HUES64 (cell line): ENCODE measurements at regions not wholly inside any gene's neighbourhood (a gene's known extent, or its start where the extent isn't known, plus 50 kb on each side); places are given as distances from the start of the nearest gene placed in this dataset.

Experiments
- H3K27ac ChIP-seq: 2 replicates; pipeline ENCODE4 v1.7.0; 2013; ENCODE audit warnings: low read depth, low read length, inconsistent platforms
- H3K27me3 ChIP-seq: 2 replicates; pipeline ENCODE4 v1.6.1; 2013; ENCODE audit warnings: mild to moderate bottlenecking, low read length; ENCODE audit not compliant: insufficient read depth
- H3K36me3 ChIP-seq: 2 replicates; pipeline ENCODE4 v1.6.1; 2013; ENCODE audit warnings: mild to moderate bottlenecking, low read length; ENCODE audit not compliant: insufficient read depth
- H3K4me1 ChIP-seq: 2 replicates; pipeline ENCODE4 v1.6.1; 2013; ENCODE audit warnings: mild to moderate bottlenecking, low read length, moderate library complexity; ENCODE audit not compliant: insufficient read depth
- H3K4me3 ChIP-seq: 2 replicates; pipeline ENCODE4 v1.5.1; 2013; ENCODE audit warnings: mild to moderate bottlenecking, low read length, moderate library complexity
- H3K9ac ChIP-seq: 2 replicates; pipeline ENCODE4 v1.6.1; 2013; ENCODE audit warnings: mild to moderate bottlenecking, low read depth, low read length
- H3K9me3 ChIP-seq: 2 replicates; pipeline ENCODE4 v1.6.1; 2013; ENCODE audit warnings: low read depth, low read length; ENCODE audit not compliant: insufficient read depth
- WGBS: fragments of 150-250, 120-280 bp; methylation state at CpG from one replicate; pipeline ENCODE4 v1.1.7; 2013; ENCODE audit warnings: missing lambda C conversion rate; 5-methylcytosine and 5-hydroxymethylcytosine counted together

DNA sequence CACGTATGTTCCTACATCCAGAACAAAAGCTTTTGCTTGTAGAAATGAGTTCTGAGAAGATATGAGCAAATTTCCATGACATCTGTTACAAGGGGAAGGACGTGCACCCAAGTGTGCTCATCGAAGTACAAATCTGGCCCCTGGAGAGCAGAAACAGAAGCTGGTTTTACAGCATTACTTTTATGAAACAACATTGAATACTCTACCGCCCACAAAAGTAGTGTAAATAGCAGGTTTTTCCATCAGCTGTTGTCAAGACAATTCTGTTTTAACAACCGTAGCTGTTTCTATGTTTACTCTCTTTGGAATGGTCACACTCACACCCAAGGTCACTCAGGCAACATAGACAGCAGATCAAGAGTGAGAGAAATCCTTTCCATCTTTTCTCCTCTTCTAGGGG lies 114.2 kb upstream of the SSTR4 start:
- Histone ChIP-seq H3K9me3 (no peaks in the 10 kb centered on the region), H3K27ac (no peak overlapping the region)
- 81% methylated on average over 5 of the region's 5 CpGs for WGBS

DNA sequence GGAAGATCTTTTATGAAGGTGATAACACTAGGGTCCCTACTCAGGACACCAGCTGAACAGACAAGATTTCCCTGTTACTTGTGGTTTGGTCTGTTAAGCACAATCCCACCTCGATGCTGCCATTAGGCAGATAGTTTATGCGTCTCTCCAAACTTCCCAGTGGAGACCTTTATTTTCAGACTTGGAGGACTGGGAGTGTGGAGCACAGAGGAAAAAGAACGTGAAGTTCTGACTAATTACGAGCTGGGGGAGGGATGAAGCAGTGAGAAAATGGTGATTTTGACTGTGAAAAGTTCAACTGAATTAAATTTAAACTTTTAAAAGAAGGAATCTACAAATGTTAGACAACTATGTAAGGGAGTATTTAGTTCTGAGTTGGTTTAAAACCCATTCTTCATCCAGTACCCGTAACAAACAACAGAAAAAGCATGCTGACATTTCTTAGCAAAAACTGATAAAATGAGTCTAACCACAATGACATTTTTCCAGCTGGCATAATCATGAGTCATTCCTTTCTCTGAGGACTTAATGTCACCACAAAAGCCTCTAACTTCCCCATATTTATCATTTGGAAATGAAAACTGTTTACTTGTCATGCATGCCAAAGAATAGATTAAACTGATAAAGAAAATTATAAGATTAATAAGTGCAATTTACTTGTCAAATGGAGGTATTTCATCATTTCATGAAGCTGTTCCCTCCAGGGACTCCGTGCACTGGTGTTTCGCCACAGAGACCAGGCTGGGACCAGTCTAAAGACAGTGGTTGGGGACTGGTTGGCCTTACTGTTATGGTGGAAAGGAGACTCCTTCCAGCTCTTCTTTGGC lies 113.3 kb upstream of the SSTR4 start:
- H3K4me3 ChIP-seq: no peak overlapping the region
- H3K36me3 ChIP-seq: no peaks in the 10 kb centered on the region
- no peak overlapping the region for H3K27ac ChIP-seq
- H3K27me3 ChIP-seq: no peaks in the 10 kb centered on the region
- no peaks in the 10 kb centered on the region for H3K9me3 ChIP-seq
- 92% methylated on average over 7 of the region's 7 CpGs for WGBS
- no peaks in the 10 kb centered on the region for H3K4me1 ChIP-seq
- H3K9ac ChIP-seq: no peak overlapping the region

More for the DNA sequence above, 114.2 kb upstream of the SSTR4 start:
- H3K9ac ChIP-seq: no peak overlapping the region
- H3K4me3 ChIP-seq: no peak overlapping the region
- no peaks in the 10 kb centered on the region for H3K27me3 ChIP-seq
- H3K4me1 ChIP-seq: no peaks in the 10 kb centered on the region
- H3K36me3 ChIP-seq: no peaks in the 10 kb centered on the region

DNA sequence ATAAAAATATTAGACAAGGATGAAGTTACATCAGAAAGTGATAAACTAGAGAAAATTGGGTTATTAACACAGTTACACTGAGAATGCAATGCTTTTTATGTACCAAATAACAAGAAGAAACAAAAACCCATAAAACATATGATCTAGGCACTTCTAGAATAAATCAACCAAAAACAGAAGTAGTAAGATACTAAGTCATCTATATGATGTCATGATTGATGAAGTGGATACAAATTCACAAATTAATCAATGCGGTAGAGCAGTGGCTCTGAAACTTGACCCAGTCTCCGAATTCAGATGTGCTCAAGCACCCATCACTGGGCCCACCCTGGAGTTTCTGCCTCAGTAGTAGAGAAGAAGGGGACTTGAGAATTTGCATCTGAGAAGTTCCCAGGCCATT lies 112.1 kb upstream of the SSTR4 start:
- no peaks in the 10 kb centered on the region for H3K27me3 ChIP-seq
- H3K9me3 ChIP-seq: no peaks in the 10 kb centered on the region
- H3K36me3 ChIP-seq: no peaks in the 10 kb centered on the region
- no peak overlapping the region for H3K27ac ChIP-seq
- WGBS: 98% methylated on average over 2 of the region's 2 CpGs
- no peak overlapping the region for H3K9ac ChIP-seq
- no peak overlapping the region for H3K4me3 ChIP-seq
- no peaks in the 10 kb centered on the region for H3K4me1 ChIP-seq

DNA sequence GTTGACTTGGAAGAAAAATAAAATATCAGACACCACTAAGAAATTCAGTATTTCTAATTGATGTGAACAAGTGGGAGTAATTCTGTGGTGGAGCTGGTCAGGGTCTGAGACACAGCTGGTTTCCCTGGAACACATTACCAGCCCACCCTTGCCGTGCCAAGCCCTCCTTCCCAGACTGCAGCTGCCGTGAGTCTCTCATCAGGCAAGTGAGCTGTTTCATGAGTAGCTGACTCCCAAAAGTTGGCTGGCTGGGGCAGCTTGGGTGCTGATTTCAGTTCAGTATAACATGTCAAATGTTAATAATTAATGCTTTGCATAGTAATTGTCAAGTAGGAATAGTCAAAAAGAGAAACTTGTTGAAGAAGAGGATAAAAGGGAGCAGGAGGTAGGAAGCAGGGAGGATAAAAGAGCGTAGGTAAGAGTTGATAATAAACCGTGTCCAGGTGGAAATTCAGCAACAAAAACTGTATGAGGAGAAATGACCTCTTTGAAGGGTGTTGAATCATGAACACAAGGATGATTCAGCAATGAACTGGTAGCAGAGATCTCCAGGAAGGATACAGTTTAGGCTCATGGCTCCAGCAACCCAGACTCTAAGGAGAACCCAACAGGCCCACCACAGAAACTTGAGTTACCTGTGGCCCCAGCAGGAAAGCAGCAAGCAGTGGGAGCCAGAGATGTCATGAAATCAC lies 110.9 kb upstream of the SSTR4 start:
- WGBS: 96% methylated on average over 4 of the region's 4 CpGs

DNA sequence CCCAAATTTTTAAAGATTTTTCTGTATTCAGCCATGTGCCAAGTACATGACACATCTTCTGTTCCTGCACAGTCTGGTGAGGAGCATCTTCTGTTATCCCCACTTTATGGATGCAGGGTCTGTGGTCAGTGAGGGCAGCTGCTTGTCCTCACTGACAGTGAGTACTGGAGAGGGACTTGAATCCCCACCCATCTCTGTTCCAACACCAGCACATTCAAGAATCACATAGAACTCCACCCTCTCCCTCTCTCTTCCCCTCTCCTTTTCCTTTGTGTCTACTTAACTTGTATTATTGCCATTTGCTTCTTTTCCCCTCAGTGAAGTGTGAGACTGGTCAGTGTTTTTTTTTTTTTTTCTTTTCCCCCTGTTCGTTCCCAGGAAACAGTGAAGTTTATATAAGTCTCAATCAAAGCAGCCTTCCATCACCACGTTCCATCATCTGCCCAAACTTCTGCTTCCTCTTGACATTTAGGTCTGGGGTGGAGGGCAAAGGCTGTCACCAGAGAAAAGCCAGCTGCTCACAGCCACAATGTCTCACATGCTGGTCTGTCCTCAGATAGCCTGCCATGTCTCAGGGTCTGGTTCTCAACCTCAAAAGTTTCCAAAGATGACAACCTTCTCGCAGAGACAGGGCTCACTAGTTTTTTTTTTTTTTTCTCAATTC lies 110.0 kb upstream of the SSTR4 start:
- H3K9me3 ChIP-seq: no peaks in the 10 kb centered on the region
- WGBS: 100% methylated on average over 1 of the region's 3 CpGs
- H3K4me1 ChIP-seq: no peaks in the 10 kb centered on the region
- no peaks in the 10 kb centered on the region for H3K36me3 ChIP-seq
- H3K27ac ChIP-seq: no peak overlapping the region
- no peak overlapping the region for H3K4me3 ChIP-seq
- H3K27me3 ChIP-seq: no peaks in the 10 kb centered on the region
- no peak overlapping the region for H3K9ac ChIP-seq

More for the DNA sequence above, 110.9 kb upstream of the SSTR4 start:
- Histone ChIP-seq H3K27ac (no peak overlapping the region), H3K9me3 (no peaks in the 10 kb centered on the region), H3K36me3 (no peaks in the 10 kb centered on the region), H3K4me1 (no peaks in the 10 kb centered on the region), H3K4me3 (no peak overlapping the region), H3K27me3 (no peaks in the 10 kb centered on the region), H3K9ac (no peak overlapping the region)

DNA sequence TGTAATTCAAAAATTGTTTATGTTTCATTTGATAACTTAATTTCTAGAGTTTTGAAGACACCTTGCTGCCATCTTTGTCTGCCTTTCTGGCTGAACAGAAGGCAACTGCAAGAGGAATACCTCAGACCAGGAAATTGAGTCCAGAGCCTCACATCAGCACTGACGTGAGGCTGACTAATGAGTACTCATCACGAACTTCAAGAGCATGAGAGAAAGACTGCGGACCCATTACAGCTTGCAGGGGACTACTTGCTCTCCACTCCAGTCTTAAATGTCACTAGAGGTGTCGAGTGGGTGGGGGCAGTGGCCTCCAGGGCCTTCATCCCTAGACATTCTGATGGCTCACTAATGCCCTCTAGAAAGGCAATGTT lies 109.5 kb upstream of the SSTR4 start:
- Histone ChIP-seq H3K36me3 (no peaks in the 10 kb centered on the region), H3K27ac (no peak overlapping the region), H3K4me3 (no peak overlapping the region), H3K9ac (no peak overlapping the region), H3K9me3 (no peaks in the 10 kb centered on the region), H3K4me1 (no peaks in the 10 kb centered on the region), H3K27me3 (no peaks in the 10 kb centered on the region)
- WGBS: 91% methylated on average over 4 of the region's 4 CpGs

DNA sequence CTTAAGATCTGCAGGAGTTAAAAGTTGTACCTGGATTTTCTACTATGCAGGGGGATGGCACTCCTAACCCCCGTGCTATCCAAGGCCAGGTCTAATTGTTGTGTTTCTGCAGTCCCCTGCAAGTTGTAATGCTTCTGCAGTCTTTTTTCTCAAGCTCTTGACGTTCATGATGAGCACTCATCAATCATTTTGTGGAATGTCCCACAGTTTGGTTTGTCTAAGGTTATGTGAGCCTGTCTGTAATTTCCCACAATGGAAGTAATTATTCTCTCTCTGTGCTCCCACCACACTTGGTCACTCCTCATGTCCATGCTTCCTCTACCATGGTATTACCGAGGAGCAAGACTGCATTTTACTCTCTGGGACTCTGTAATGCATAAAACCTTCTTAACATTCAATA lies 107.6 kb upstream of the SSTR4 start:
- no peak overlapping the region for H3K27ac ChIP-seq
- no peaks in the 10 kb centered on the region for H3K4me1 ChIP-seq
- H3K4me3 ChIP-seq: no peak overlapping the region
- no peaks in the 10 kb centered on the region for H3K9me3 ChIP-seq
- 96% methylated on average over 3 of the region's 3 CpGs for WGBS
- H3K27me3 ChIP-seq: no peaks in the 10 kb centered on the region
- no peaks in the 10 kb centered on the region for H3K36me3 ChIP-seq
- H3K9ac ChIP-seq: no peak overlapping the region

DNA sequence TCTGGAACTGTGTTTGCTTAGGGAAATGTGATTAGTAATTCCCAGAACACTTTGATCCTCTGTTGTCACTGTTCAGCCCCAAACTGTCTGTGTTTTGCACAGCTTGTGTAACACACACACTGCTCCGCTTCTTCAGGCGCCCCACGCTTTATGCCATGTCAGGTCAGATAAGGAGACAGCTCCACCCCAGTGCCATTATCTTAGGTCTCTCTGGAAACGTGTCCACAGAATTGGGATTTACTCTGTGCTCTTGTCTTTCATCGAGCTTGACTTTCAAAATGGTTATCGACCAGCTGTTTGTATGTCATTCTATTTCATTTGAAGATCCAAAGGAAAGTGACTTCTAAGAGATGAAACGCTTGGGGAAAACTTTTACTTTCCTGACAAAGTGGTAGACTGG lies 106.4 kb upstream of the SSTR4 start:
- no peaks in the 10 kb centered on the region for H3K9me3 ChIP-seq
- no peaks in the 10 kb centered on the region for H3K27me3 ChIP-seq
- no peak overlapping the region for H3K4me3 ChIP-seq
- no peak overlapping the region for H3K27ac ChIP-seq
- H3K4me1 ChIP-seq: no peaks in the 10 kb centered on the region
- no peak overlapping the region for H3K9ac ChIP-seq
- H3K36me3 ChIP-seq: no peaks in the 10 kb centered on the region
- 92% methylated on average over 7 of the region's 7 CpGs for WGBS

DNA sequence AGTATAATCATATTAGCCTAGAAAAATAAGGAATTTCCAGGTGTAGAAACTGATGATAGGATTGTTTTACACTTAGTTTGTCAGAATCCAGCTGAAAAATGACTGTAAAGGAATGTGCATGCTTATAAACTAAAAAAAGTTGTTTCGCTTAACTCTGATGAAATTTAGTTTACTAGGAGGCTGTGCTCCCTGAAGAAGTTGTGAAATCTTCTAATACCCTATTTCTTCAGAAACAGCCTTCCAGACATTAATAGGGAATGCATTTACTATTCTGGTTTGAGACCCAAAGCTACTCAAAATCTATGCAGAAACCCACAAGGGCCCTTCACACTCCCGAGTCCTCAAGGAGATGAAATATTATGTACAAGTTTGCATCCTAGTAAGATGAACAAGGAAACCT lies 105.5 kb upstream of the SSTR4 start:
- WGBS: 92% methylated on average over 1 of the region's 2 CpGs

DNA sequence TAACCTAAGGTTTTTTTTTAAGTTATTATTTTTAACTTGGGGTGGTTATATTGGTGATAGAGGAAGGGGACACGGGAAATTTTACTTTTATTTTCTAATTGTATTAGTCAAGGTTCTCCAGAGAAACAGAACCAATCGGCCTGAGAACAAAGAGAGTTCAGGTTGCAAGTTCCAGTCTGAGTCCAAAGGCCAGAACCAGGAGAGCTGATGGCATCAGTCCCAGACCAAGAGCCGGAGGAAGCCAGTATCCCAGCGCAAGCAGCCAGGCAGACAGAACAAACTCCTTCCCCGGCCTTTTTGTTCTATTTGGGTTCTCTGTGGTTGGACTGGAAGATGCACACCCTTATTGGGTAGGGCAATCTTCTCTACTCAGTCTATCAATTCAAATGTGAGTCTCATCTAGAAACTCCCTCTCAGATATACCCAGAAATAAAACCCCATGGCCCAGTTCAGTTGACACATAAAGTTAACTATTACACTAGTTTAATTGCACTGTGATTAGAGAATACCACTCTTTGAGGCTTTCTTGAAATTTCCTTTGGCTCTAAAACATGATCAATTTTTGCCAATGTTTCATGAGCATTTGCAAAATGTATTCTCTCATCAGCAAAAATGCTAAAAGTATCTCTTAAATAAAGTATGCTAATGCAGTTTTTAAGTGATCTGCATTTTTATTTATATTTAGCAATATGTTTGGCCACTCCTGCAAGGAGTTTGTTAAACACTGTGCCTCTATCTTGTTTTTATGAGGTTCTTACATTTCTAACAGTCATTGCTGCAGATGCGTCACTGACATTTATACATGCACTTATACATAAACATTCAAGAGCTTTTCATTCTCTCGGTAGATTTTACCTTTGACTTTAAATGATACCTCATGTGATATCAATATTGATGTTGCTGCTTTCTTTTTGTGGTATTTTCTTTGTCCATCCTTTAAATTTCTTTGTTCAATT lies 103.2 kb upstream of the SSTR4 start:
- Histone ChIP-seq H3K4me3 (no peak overlapping the region), H3K9me3 (no peaks in the 10 kb centered on the region), H3K27ac (no peak overlapping the region), H3K36me3 (no peaks in the 10 kb centered on the region), H3K4me1 (no peaks in the 10 kb centered on the region), H3K9ac (no peak overlapping the region), H3K27me3 (no peaks in the 10 kb centered on the region)
- 97% methylated on average over 7 of the region's 7 CpGs for WGBS

More for the DNA sequence above, 105.5 kb upstream of the SSTR4 start:
- H3K27ac ChIP-seq: no peak overlapping the region
- no peaks in the 10 kb centered on the region for H3K27me3 ChIP-seq
- H3K36me3 ChIP-seq: no peaks in the 10 kb centered on the region
- no peaks in the 10 kb centered on the region for H3K4me1 ChIP-seq
- no peaks in the 10 kb centered on the region for H3K9me3 ChIP-seq
- no peak overlapping the region for H3K9ac ChIP-seq
- H3K4me3 ChIP-seq: no peak overlapping the region
